Neuronal stem cell (in vitro differentiated cells): ENCODE measurements at regions not wholly inside any gene's neighbourhood (a gene's known extent, or its start where the extent isn't known, plus 50 kb on each side); places are given as distances from the start of the nearest gene placed in this dataset.

Experiments
- DNase-seq: peaks from one replicate; pipeline ENCODE4 v3.0.0-alpha.2; 2013; ENCODE audit warnings: low spot score
- H2AFZ ChIP-seq: one replicate; pipeline ENCODE4 v1.6.1; 2013; ENCODE audit warnings: mild to moderate bottlenecking, low read length, inconsistent platforms
- H2AK5ac ChIP-seq: 2 replicates; pipeline ENCODE4 v1.6.1; 2013; ENCODE audit warnings: low read depth, mild to moderate bottlenecking, inconsistent platforms, low read length, moderate library complexity, mixed read lengths
- H2BK120ac ChIP-seq: 2 replicates; pipeline ENCODE4 v1.6.1; 2013; ENCODE audit warnings: low read depth, mild to moderate bottlenecking, inconsistent platforms, low read length, moderate library complexity, mixed read lengths
- H2BK12ac ChIP-seq: one replicate; pipeline ENCODE4 v1.6.1; 2013; ENCODE audit warnings: low read length, inconsistent platforms
- H2BK15ac ChIP-seq: 2 replicates; pipeline ENCODE4 v1.6.1; 2013; ENCODE audit warnings: mild to moderate bottlenecking, low read length, inconsistent platforms, mixed read lengths
- H2BK5ac ChIP-seq: one replicate; pipeline ENCODE4 v1.6.1; 2013; ENCODE audit warnings: inconsistent platforms, mild to moderate bottlenecking, low read length, moderate library complexity
- H3K14ac ChIP-seq: one replicate; pipeline ENCODE4 v1.6.1; 2013; ENCODE audit warnings: low read length, inconsistent platforms
- H3K18ac ChIP-seq: 2 replicates; pipeline ENCODE4 v1.6.1; 2013; ENCODE audit warnings: low read length, inconsistent platforms
- H3K23ac ChIP-seq: 2 replicates; pipeline ENCODE4 v1.6.1; 2013; ENCODE audit warnings: low read depth, mild to moderate bottlenecking, mixed read lengths, low read length, inconsistent platforms; ENCODE audit not compliant: poor library complexity
- H3K27ac ChIP-seq: replicated peaks from 3 replicates; pipeline ENCODE4 v1.5.1; 2013; ENCODE audit warnings: low read length, inconsistent platforms
- H3K27me3 ChIP-seq, 3 experiments: 2 replicates each; pipeline ENCODE4 v1.6.1; 2013; ENCODE audit warnings: low read length in 3 of 3, mild to moderate bottlenecking in 2 of 3, inconsistent platforms in 1 of 3, low read depth in 1 of 3, mixed read lengths in 1 of 3, moderate library complexity in 1 of 3; ENCODE audit not compliant: control insufficient read depth in 3 of 3, insufficient read depth in 3 of 3
- H3K36me3 ChIP-seq, 2 donors: replicated peaks in 1 of 2; 2 replicates each; pipeline ENCODE4 v1.6.1; 2013; ENCODE audit warnings: low read length in 2 of 2; ENCODE audit not compliant: control insufficient read depth in 2 of 2, insufficient read depth in 2 of 2
- H3K4ac ChIP-seq: 2 replicates; pipeline ENCODE4 v1.6.1; 2013; ENCODE audit warnings: inconsistent platforms, mild to moderate bottlenecking, low read length, moderate library complexity
- H3K4me1 ChIP-seq, 2 donors: 1 replicate in 1 of 2; 2 replicates in 1 of 2; pipeline ENCODE4 v1.6.1; 2013; ENCODE audit warnings: low read length in 2 of 2, low read depth in 1 of 2; ENCODE audit not compliant: control insufficient read depth in 2 of 2, insufficient read depth in 1 of 2
- H3K4me2 ChIP-seq: one replicate; pipeline ENCODE4 v1.6.1; 2013; ENCODE audit warnings: mild to moderate bottlenecking, low read length, inconsistent platforms; ENCODE audit not compliant: insufficient read depth, poor library complexity, severe bottlenecking
- H3K4me3 ChIP-seq, 2 donors: 2 replicates each; pipeline ENCODE4 v1.5.1; 2013; ENCODE audit warnings: low read length in 2 of 2, mild to moderate bottlenecking in 2 of 2, inconsistent platforms in 1 of 2, moderate library complexity in 1 of 2
- H3K79me1 ChIP-seq: one replicate; pipeline ENCODE4 v1.6.1; 2013; ENCODE audit warnings: low read depth, mild to moderate bottlenecking, inconsistent platforms, low read length, moderate library complexity
- H3K9ac ChIP-seq: one replicate; pipeline ENCODE4 v1.6.1; 2013; ENCODE audit warnings: mild to moderate bottlenecking, low read depth, low read length, inconsistent platforms; ENCODE audit not compliant: poor library complexity
- H3K9me3 ChIP-seq, 2 donors: replicated peaks in 1 of 2; 2 replicates each; pipeline versions ENCODE3 to v1.6.1; 2013; ENCODE audit warnings: low read length in 2 of 2, mild to moderate bottlenecking in 2 of 2, inconsistent platforms in 1 of 2, low read depth in 1 of 2, mixed read lengths in 1 of 2, moderate library complexity in 1 of 2; ENCODE audit not compliant: control insufficient read depth in 2 of 2, insufficient read depth in 1 of 2
- H4K8ac ChIP-seq: one replicate; pipeline ENCODE4 v1.6.1; 2013; ENCODE audit warnings: low read depth, mild to moderate bottlenecking, inconsistent platforms, low read length, moderate library complexity
- H4K91ac ChIP-seq: one replicate; pipeline ENCODE4 v1.6.1; 2013; ENCODE audit warnings: low read length, low read depth, mild to moderate bottlenecking, inconsistent platforms; ENCODE audit not compliant: poor library complexity
- WGBS, 2 donors: extraction: QIAGEN DNeasy Blood & Tissue Kit; methylation state at CpG; one replicate each; pipeline ENCODE4 v1.1.7; 2013; ENCODE audit warnings: missing lambda C conversion rate in 2 of 2, mixed read lengths in 1 of 2; ENCODE audit not compliant: insufficient read length in 2 of 2, insufficient replicate concordance in 1 of 2; ENCODE audit errors: extremely low coverage in 2 of 2; 5-methylcytosine and 5-hydroxymethylcytosine counted together

DNA sequence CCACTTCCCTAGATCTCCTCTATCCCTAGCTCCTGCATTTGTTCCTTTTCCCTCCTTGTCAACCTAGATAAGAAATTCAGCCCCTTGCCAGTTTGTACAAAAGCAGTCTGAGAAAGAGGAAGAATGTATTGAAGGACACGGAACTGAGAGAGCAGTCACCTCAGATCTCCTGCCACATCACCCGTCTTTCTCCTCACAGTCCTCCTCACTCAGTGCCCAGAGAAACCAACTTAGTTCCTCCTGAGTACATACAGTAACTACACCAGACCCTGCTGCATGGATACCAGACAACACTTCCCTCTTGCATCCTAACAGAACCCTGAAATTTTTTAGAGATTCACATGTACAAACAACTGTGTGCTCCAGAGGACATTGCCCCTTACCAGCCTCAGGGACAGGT is 563.6 kb upstream of the ADAMTS9 start:
- Histone ChIP-seq H2BK12ac (no peak overlapping the region), H2AFZ (peak overlapping the region; percentile 20), H4K8ac (no peak overlapping the region), H3K36me3 (no peaks in the 10 kb centered on the region), H3K14ac (no peak overlapping the region), H3K18ac (no peak overlapping the region), H2BK120ac (no peak overlapping the region), H3K9me3 (no peaks in the 10 kb centered on the region), H3K27ac (no peak overlapping the region), H3K23ac (no peak overlapping the region), H2BK5ac (no peak overlapping the region), H3K4me3 (no peak overlapping the region), H3K4me2 (no peak overlapping the region), H4K91ac (no peak overlapping the region), H3K9ac (no peak overlapping the region), H3K79me1 (no peaks in the 10 kb centered on the region), H3K4me1 (peaks cover 6 to 9% of the 10 kb centered on the region in 2 donors), H3K4ac (no peak overlapping the region), H2AK5ac (no peak overlapping the region), H2BK15ac (no peak overlapping the region), H3K27me3 (no peaks in the 10 kb centered on the region)
- no CpG with 5 or more reads among the region's 2 CpGs for WGBS, 2 donors
- no peak for DNase-seq

DNA sequence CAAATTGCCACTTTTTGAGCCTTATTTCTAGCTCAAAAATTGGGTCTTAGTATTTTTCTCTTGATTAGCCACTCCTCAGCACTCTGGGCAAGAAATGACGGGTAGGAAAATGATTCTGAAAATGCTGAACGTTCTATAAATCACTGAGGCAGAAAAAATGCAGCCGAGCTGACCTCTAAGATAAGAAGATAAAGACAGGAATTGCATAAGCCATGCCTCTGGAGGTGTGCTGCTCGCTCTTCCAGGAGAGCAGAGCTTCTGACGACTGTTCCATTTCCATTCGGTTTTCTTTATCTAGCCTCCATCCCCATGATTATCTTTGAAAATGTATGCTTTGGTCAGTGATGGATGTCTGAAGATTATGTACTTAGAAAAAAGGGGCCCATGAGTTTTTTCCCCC is 558.8 kb upstream of the ADAMTS9 start:
- no peak overlapping the region for H3K23ac ChIP-seq
- H3K27me3 ChIP-seq = no peaks in the 10 kb centered on the region
- no peak overlapping the region for H3K4ac ChIP-seq
- H2BK15ac ChIP-seq = no peak overlapping the region
- no peak overlapping the region for H2AFZ ChIP-seq
- no peak overlapping the region for H3K9ac ChIP-seq
- H3K4me1 ChIP-seq = peaks cover 6 to 9% of the 10 kb centered on the region in 2 donors
- no peak overlapping the region for H2BK12ac ChIP-seq
- H2AK5ac ChIP-seq = no peak overlapping the region
- H3K36me3 ChIP-seq = no peaks in the 10 kb centered on the region
- no peak overlapping the region for H4K8ac ChIP-seq
- H4K91ac ChIP-seq = no peak overlapping the region
- no peaks in the 10 kb centered on the region for H3K79me1 ChIP-seq
- H3K14ac ChIP-seq = no peak overlapping the region
- H3K4me2 ChIP-seq = no peak overlapping the region
- H3K9me3 ChIP-seq = no peaks in the 10 kb centered on the region
- no peak overlapping the region for H3K18ac ChIP-seq
- H3K27ac ChIP-seq = no peak overlapping the region
- H2BK120ac ChIP-seq = no peak overlapping the region
- no peak overlapping the region for H2BK5ac ChIP-seq
- no peak for DNase-seq
- WGBS, 2 donors = no CpG with 5 or more reads among the region's 6 CpGs
- H3K4me3 ChIP-seq = no peak overlapping the region

DNA sequence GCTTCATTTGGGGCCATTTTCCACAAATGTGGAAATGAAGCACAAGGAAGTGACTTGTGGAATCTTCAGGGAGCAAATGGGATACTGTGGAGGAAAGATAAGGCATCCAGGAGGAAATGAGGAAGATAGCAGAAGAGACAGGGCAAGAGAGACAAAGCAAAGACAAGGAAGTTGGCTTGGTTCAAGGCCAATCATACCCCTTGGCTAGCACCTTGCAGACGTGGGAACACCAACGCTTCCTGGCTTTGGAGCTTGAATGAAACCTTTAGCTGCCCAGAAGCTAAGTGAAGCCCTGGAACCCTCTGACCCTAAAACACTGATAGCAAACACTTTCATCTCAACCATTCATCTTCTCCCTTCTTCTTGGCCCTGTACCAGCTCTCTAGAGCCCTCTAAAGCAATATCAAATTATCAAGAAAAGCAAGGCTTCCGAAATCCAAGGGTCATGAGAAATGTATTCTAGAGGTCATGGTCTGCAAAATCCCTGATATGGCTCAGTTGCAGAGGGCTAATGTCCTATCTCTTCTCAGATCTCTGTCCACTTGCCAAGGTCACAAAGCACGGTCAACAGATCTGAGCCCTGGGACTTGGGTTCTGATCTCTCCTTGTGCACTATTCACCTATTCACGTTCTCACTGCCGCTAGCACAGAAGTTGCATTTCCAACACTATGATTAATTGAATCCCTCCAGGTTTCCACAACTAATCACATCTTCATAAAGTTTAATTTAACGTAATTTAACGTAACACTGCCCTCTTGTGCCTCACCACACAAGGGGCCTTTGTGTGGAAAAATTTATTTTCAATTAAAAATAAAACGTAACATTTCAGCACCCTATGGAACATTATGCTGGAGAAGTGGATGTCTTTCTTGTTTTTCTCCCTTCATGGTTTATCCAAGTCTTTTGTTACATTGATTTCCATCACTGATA is 557.6 kb upstream of the ADAMTS9 start:
- H2BK15ac ChIP-seq = no peak overlapping the region
- H3K23ac ChIP-seq = no peak overlapping the region
- no peaks in the 10 kb centered on the region for H3K9me3 ChIP-seq
- H2BK12ac ChIP-seq = no peak overlapping the region
- no peaks in the 10 kb centered on the region for H3K36me3 ChIP-seq
- H3K79me1 ChIP-seq = no peaks in the 10 kb centered on the region
- H3K9ac ChIP-seq = no peak overlapping the region
- H2BK5ac ChIP-seq = no peak overlapping the region
- no peak overlapping the region for H3K4me3 ChIP-seq
- no peak overlapping the region for H2AK5ac ChIP-seq
- DNase-seq = no peak
- no peak overlapping the region for H3K4me2 ChIP-seq
- no peak overlapping the region for H2BK120ac ChIP-seq
- H3K4ac ChIP-seq = no peak overlapping the region
- H2AFZ ChIP-seq = no peak overlapping the region
- peaks cover 6 to 9% of the 10 kb centered on the region in 2 donors for H3K4me1 ChIP-seq
- no peak overlapping the region for H4K8ac ChIP-seq
- no peak overlapping the region for H3K27ac ChIP-seq
- no peak overlapping the region for H3K14ac ChIP-seq
- WGBS, 2 donors = no CpG with 5 or more reads among the region's 9 CpGs
- H3K27me3 ChIP-seq = no peaks in the 10 kb centered on the region
- H4K91ac ChIP-seq = no peak overlapping the region
- no peak overlapping the region for H3K18ac ChIP-seq

DNA sequence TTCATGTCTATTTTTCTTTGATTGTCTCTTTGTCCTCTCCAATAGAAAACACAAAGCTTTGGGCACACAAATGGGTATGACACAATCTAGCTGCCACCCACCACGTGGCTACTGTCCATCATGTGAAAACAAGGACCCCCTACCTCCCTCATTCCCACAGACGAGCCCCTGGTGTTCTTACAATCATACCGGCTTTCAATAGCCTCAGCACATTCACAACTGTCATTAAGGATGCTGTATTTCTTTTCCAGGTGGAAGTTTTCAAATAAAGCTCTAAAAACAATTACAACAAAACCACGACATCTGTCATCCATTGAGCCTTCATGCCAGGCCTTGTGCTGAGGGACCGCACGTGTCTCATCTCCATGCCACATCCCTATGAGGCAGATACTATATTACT is 552.6 kb upstream of the ADAMTS9 start:
- Histone ChIP-seq H3K4me3 (no peak overlapping the region), H3K14ac (no peak overlapping the region), H2AFZ (no peak overlapping the region), H3K9ac (no peak overlapping the region), H2BK5ac (no peak overlapping the region), H3K4me1 (no peaks in the 10 kb centered on the region), H2BK120ac (no peak overlapping the region), H3K27me3 (no peaks in the 10 kb centered on the region), H2BK15ac (no peak overlapping the region), H3K27ac (no peak overlapping the region), H4K91ac (no peak overlapping the region), H2AK5ac (no peak overlapping the region), H2BK12ac (no peak overlapping the region), H3K36me3 (no peaks in the 10 kb centered on the region), H3K4me2 (no peak overlapping the region), H4K8ac (no peak overlapping the region), H3K9me3 (no peaks in the 10 kb centered on the region), H3K4ac (no peak overlapping the region), H3K18ac (no peak overlapping the region), H3K23ac (no peak overlapping the region), H3K79me1 (no peaks in the 10 kb centered on the region)
- no CpG with 5 or more reads among the region's 6 CpGs for WGBS, 2 donors
- no peak for DNase-seq
